Activated CD4-positive, alpha-beta T cell treated with anti-CD3 and anti-CD28 coated beads, Interleukin-2, amount 50 U/mL, for 16 hours (primary cell): ENCODE measurements at regions not wholly inside any gene's neighbourhood (a gene's known extent, or its start where the extent isn't known, plus 50 kb on each side); places are given as distances from the start of the nearest gene placed in this dataset.
A peak's percentile ranks its signal among the peaks of the same experiment; 100 is the strongest.
"Not testable (repeated sequence)": the region's sequence is repeated elsewhere in the genome, so short reads cannot be mapped to it uniquely, and the experiment has no call there.

Source experiments
- DNase-seq: peaks from one replicate; pipeline ENCODE4 v3.0.0-alpha.2; 2020

- DNase-seq, result no peak
Observed at GRCh38 chr12:25328072-25328712, 77.5 kb upstream of the KRAS start.

- DNase-seq, result no peak
Observed at GRCh38 chr12:25327321-25327720, 76.6 kb upstream of the KRAS start.

- no peak for DNase-seq
Observed at GRCh38 chr12:25326326-25326725, 75.6 kb upstream of the KRAS start.

- DNase-seq, result no peak
Observed at GRCh38 chr12:25324861-25325260, 74.1 kb upstream of the KRAS start.

- DNase-seq, result peak; percentile 20
Observed at GRCh38 chr12:25323581-25323982, 72.9 kb upstream of the KRAS start.

- DNase-seq, result peak; percentile 27
Observed at GRCh38 chr12:25322918-25323531, 72.3 kb upstream of the KRAS start.

GRCh38 chr12:25322351-25322750 lies 71.6 kb upstream of the KRAS start:
- DNase-seq, result no peak

- no peak for DNase-seq
Observed at GRCh38 chr12:25321772-25322171, 71.0 kb upstream of the KRAS start.

GRCh38 chr12:25320123-25321006 lies 69.6 kb upstream of the KRAS start:
- peak; percentile 66 for DNase-seq

GRCh38 chr12:25319233-25319984 lies 68.7 kb upstream of the KRAS start:
- no peak for DNase-seq

- no peak for DNase-seq
Observed at GRCh38 chr12:25317553-25317952, 66.8 kb upstream of the KRAS start.

GRCh38 chr12:25315388-25315787 lies 64.7 kb upstream of the KRAS start:
- DNase-seq, result no peak

GRCh38 chr12:25313266-25313990 lies 62.7 kb upstream of the KRAS start:
- DNase-seq, result not testable (repeated sequence)

- DNase-seq, result no peak
Observed at GRCh38 chr12:25311506-25311905, 60.8 kb upstream of the KRAS start.

- DNase-seq, result not testable (repeated sequence)
Observed at GRCh38 chr12:25310071-25310470, 59.3 kb upstream of the KRAS start.

GRCh38 chr12:25308756-25309155 lies 58.0 kb upstream of the KRAS start:
- no peak for DNase-seq

GRCh38 chr12:25307818-25308217 lies 57.1 kb upstream of the KRAS start:
- no peak for DNase-seq

GRCh38 chr12:25301798-25302197 lies 51.1 kb upstream of the KRAS start:
- DNase-seq, result no peak
